Activated CD4-positive, alpha-beta T cell treated with anti-CD3 and anti-CD28 coated beads, Interleukin-2, amount 10 ng/mL, durations not matched to agents 24 days and 14 days (primary cell): ENCODE measurements at regions not wholly inside any gene's neighbourhood (a gene's known extent, or its start where the extent isn't known, plus 50 kb on each side); places are given as distances from the start of the nearest gene placed in this dataset.

ENCODE experiments used
- DNase-seq: peaks from one replicate; pipeline ENCODE4 v3.0.0; 2022
- H3K27ac Mint-ChIP-seq: one replicate; pipeline ENCODE4 v1.8.0; 2022; ENCODE audit warnings: mild to moderate bottlenecking, mixed read lengths
- H3K27me3 Mint-ChIP-seq: one replicate; pipeline ENCODE4 v1.8.0; 2022; ENCODE audit warnings: mixed read lengths
- H3K36me3 Mint-ChIP-seq: one replicate; pipeline ENCODE4 v1.8.0; 2022; ENCODE audit warnings: low read depth, mild to moderate bottlenecking, mixed read lengths
- H3K4me1 Mint-ChIP-seq: one replicate; pipeline ENCODE4 v1.8.0; 2021; ENCODE audit warnings: mixed read lengths
- H3K4me3 Mint-ChIP-seq: one replicate; pipeline ENCODE4 v1.8.0; 2022; ENCODE audit warnings: mild to moderate bottlenecking, moderate library complexity, mixed read lengths
- H3K9me3 Mint-ChIP-seq: one replicate; pipeline ENCODE4 v1.8.0; 2021; ENCODE audit warnings: mixed read lengths
- intact Hi-C: fragments of 100-400 bp; cut with micrococcal nuclease; formaldehyde crosslinking; loops from one replicate; pipeline ENCODE4 v1.15.1; 2023

DNA sequence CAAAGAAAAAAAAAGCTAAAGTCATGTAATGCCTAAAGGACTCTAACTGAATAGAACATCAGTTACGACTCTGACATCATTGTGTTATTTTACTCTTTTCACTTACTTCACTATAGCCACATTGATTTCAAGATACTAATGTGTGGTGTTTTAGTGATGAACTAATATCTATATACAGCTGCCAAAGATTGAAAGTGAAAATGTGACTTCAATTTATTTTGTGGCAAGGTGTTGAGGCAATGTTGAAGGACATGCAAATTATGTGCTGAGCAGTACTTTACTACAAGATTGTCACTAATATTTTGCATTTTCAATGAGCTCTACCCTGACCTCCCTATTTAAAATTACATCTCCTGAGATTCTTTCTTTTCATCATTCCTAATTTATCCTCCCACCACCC is 1911.9 kb upstream of the PCDH20 start:
- Mint-ChIP-seq H3K4me3 (no peak overlapping the region), H3K4me1 (no peaks in the 10 kb centered on the region), H3K36me3 (no peaks in the 10 kb centered on the region), H3K27me3 (no peaks in the 10 kb centered on the region), H3K9me3 (no peaks in the 10 kb centered on the region), H3K27ac (no peak overlapping the region)
- intact Hi-C loops: no loop called here
- no peak for DNase-seq

DNA sequence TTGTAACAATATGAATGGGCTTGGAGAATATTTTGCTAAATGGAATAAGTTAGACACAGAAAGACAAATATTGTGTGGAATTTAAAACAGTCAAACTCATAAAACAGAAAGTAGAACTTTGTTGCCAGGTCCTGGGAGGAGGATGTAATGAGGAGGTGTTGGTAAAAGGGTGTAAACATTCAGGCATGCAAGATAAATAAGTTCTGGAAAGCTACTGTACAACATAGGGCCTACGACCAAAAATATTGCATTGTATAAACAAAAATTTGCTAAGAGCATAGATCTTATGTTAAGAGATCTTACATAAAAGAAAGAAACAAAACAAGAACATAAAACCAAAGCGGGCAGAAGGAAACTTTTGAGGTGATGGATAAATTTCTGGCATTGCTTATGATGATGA is 1907.8 kb upstream of the PCDH20 start:
- Mint-ChIP-seq H3K4me3 (no peak overlapping the region), H3K4me1 (no peaks in the 10 kb centered on the region), H3K9me3 (no peaks in the 10 kb centered on the region), H3K36me3 (no peaks in the 10 kb centered on the region), H3K27ac (no peak overlapping the region), H3K27me3 (no peaks in the 10 kb centered on the region)
- intact Hi-C loops: no loop called here
- no peak for DNase-seq

DNA sequence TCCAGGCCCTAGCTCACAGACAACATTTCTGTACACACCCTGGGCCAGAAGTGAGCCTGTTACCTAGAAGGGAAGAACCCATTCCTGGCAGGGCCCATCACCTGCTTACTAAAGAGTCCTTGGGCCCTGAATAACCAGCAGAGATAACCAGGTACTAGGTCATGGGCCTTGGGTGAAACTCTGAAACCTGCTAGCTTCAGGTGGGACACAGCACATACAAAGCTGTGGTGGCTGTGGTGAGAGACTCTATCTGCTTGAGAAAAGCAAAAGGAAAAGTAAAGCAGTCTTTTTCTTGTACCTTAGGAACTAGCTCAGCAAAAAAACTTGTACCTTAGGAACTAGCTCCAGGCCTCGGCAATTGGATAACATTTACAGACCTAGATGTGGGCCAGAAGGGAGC is 1895.9 kb upstream of the PCDH20 start:
- intact Hi-C loops: no loop called here
- no peaks in the 10 kb centered on the region for H3K27me3 Mint-ChIP-seq
- no peak overlapping the region for H3K4me3 Mint-ChIP-seq
- no peak for DNase-seq
- peaks cover 8% of the 10 kb centered on the region for H3K9me3 Mint-ChIP-seq
- no peaks in the 10 kb centered on the region for H3K4me1 Mint-ChIP-seq
- no peak overlapping the region for H3K27ac Mint-ChIP-seq
- H3K36me3 Mint-ChIP-seq: no peaks in the 10 kb centered on the region

DNA sequence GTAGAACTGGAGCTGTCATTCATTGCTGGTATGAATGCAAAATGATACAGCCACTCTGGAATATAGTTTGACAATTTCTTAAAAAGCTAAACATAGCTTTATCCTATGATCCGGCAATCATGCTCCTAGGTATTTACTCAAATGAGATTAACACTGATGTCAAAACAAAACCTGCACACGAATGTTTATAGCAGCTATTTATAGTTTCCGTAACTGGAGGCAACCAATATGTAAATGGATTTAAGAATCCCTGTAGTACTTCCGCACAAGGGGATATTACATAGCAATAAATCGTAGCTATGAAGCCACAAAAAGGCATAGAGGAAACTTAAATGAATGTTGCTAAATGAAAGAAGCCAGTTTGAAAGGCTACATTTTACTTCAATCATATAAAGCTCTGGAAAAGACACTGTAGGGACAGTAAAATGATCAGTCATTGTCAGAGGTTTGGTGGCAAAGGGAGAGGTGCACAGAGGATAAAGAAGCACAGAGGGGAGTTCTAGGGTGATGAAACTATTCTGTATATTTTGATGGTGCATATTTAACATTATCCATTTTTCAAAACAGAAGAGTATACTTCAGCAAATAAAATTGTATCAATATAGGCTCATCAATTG is 1893.0 kb upstream of the PCDH20 start:
- no peak overlapping the region for H3K4me3 Mint-ChIP-seq
- H3K4me1 Mint-ChIP-seq: no peaks in the 10 kb centered on the region
- H3K36me3 Mint-ChIP-seq: no peaks in the 10 kb centered on the region
- H3K9me3 Mint-ChIP-seq: peaks cover 8% of the 10 kb centered on the region
- DNase-seq: no peak
- no peaks in the 10 kb centered on the region for H3K27me3 Mint-ChIP-seq
- intact Hi-C loops: no loop called here
- no peak overlapping the region for H3K27ac Mint-ChIP-seq

DNA sequence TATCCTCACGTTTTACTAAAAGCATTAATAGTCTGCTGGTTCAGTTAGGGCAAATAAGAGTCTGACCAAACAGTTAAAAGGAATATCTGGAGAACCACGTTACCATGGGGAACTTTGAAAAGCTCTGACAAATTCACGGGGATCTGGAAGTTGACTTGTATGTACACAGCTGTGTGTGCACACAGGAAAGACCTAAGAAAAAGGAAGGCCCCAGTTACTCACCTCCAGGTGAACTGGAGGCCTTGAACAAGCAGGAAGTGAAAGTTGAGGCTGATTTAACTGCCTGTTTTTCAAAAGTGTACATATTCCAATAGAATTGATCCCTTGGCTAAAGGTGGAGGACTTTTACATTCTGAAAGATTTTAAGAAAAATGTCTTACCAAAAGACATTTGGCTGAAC is 1891.6 kb upstream of the PCDH20 start:
- no peak for DNase-seq
- Mint-ChIP-seq H3K27ac (no peak overlapping the region), H3K27me3 (no peaks in the 10 kb centered on the region), H3K36me3 (no peaks in the 10 kb centered on the region), H3K4me1 (no peaks in the 10 kb centered on the region), H3K9me3 (peaks cover 6% of the 10 kb centered on the region), H3K4me3 (no peak overlapping the region)
- intact Hi-C loops: no loop called here

DNA sequence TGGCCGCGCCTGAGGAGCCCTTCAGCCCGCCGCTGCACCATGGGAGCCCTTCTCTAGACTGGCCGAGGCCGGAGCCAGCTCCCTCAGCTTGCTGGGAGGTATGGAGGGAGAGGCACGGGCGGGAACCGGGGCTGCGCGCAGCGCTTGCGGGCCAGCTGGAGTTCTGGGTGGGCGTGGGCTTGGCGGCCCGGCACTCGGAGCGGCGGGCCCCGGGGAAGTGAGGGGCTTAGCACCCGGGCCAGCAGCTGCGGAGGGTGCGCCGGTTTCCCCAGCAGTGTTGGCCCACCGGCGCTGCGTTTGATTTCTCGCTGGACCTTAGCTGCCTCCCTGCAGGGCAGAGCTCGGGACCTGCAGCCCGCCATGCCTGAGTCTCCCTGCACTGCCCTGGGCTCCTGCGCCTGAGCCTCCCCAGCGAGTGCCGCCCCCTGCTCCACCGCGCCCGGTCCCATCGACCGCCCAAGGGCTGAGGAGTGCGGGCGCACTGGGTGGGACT is 1890.0 kb upstream of the PCDH20 start:
- intact Hi-C loops: no loop called here
- H3K9me3 Mint-ChIP-seq: peaks cover 5% of the 10 kb centered on the region
- no peaks in the 10 kb centered on the region for H3K36me3 Mint-ChIP-seq
- no peak overlapping the region for H3K27ac Mint-ChIP-seq
- no peaks in the 10 kb centered on the region for H3K27me3 Mint-ChIP-seq
- DNase-seq: no peak
- H3K4me3 Mint-ChIP-seq: no peak overlapping the region
- no peaks in the 10 kb centered on the region for H3K4me1 Mint-ChIP-seq

DNA sequence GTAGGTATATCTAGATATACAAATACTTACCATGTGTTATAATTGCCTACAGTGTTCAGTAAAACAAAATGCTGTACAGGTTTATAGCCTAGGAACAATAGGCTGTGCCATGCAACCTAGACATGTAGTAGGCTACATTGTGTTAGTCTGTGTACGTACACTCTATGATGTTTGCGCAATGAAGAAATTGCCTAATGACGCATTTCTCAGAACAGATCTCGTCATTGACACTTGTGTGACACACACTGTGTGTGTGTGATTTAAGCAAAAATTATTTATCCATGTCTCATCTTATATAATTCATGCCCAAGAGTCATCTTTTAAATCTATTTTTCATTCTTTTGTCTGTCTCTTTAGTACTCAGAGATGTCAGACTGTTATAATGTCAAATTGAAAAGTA is 1888.8 kb upstream of the PCDH20 start:
- Mint-ChIP-seq H3K27ac (no peak overlapping the region), H3K36me3 (no peaks in the 10 kb centered on the region)

DNA sequence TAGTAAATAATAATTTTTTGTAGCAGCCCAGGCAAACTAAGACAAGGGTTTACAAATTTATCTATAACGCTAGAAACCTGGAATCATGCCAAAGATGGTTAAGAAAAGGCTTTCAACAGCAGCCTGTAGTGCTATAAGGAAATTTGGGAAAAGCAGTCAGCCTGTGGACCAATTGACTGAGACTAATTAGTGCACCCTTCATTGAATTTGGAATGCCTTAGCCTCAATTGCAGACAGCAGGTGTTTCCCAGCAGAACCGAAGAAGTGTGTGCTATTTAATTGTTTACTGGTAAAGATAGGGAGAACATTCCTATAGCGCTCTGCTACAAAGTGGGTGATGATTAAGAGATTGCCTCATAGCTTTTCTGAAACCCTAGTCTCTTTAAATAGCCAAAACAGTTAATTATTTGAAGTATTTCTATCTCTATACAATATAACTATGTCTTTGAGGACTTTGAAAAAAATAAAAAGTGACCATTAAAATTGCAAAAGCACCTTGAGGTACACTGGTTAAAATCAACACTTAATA is 1884.3 kb upstream of the PCDH20 start:
- Mint-ChIP-seq H3K36me3 (no peaks in the 10 kb centered on the region), H3K4me3 (no peak overlapping the region), H3K27ac (no peak overlapping the region), H3K9me3 (no peaks in the 10 kb centered on the region), H3K27me3 (no peaks in the 10 kb centered on the region), H3K4me1 (no peaks in the 10 kb centered on the region)
- intact Hi-C loops: no loop called here
- DNase-seq: no peak

More for the DNA sequence above, 1888.8 kb upstream of the PCDH20 start:
- peaks cover 5% of the 10 kb centered on the region for H3K9me3 Mint-ChIP-seq
- H3K4me1 Mint-ChIP-seq: no peaks in the 10 kb centered on the region
- no peak for DNase-seq
- intact Hi-C loops: no loop called here
- no peak overlapping the region for H3K4me3 Mint-ChIP-seq
- H3K27me3 Mint-ChIP-seq: no peaks in the 10 kb centered on the region

DNA sequence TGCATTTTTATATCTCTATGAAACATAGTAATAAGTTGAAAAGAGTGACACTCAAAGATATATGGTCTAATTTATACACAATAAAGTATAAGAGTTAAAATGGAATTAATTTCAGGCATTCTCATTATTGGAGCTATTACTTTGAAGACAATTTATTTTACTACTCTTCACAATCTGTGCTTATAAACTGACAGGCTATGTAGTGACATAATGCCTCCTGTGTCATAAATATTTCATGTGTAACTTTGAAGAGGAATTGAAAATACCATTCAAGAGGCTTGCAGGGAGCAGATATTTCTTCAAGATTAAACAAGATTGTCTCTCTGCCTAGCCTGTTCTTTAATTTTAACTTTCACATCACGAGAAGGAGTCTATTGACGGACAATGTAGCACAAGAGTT is 1881.5 kb upstream of the PCDH20 start:
- DNase-seq: no peak
- Mint-ChIP-seq H3K9me3 (no peaks in the 10 kb centered on the region), H3K27ac (no peak overlapping the region), H3K4me3 (no peak overlapping the region), H3K27me3 (no peaks in the 10 kb centered on the region), H3K36me3 (no peaks in the 10 kb centered on the region), H3K4me1 (no peaks in the 10 kb centered on the region)
- intact Hi-C loops: no loop called here

DNA sequence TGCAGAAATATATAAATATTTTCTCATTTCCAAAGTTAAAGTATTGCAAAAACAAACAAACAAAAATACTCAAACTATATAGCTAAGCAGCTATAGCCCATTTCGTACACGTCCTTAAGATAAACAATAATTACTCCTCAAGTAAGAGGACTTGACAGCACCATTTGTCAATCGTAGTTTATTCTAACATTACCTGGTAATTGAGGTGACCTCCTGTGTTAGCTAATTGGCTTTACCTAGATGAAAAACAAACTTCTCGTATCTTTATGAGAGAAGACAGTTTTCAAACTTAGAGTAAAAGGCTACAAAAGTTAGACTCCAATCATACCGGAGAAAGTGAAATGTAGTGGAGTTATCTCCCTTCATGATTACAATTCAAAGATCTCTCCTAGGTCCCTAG is 1876.1 kb upstream of the PCDH20 start:
- Mint-ChIP-seq H3K4me3 (no peak overlapping the region), H3K36me3 (no peaks in the 10 kb centered on the region), H3K9me3 (no peaks in the 10 kb centered on the region), H3K27ac (no peak overlapping the region), H3K4me1 (no peaks in the 10 kb centered on the region), H3K27me3 (no peaks in the 10 kb centered on the region)
- intact Hi-C loops: no loop called here
- DNase-seq: no peak

DNA sequence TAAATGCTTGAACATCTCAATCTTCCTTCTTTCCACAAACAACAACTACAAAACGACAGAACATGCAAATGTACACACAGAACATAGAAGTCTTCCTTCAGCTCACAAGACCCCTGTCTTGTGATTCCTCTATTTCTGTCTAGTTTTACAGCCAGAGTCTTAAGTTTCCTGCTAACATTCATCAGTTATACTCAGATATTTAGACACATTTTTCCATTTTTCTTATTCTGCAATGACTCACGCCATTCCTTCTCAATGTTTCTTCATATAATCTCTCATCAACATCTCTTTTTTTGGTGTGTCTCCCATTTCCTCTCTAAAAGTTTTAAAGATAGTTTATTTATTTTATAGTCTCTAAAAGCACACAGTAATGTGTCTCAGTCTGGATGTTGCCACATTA is 1872.9 kb upstream of the PCDH20 start:
- DNase-seq: no peak
- Mint-ChIP-seq H3K4me3 (no peak overlapping the region), H3K27me3 (no peaks in the 10 kb centered on the region), H3K27ac (no peak overlapping the region), H3K9me3 (no peaks in the 10 kb centered on the region), H3K36me3 (no peaks in the 10 kb centered on the region), H3K4me1 (no peaks in the 10 kb centered on the region)
- intact Hi-C loops: no loop called here

DNA sequence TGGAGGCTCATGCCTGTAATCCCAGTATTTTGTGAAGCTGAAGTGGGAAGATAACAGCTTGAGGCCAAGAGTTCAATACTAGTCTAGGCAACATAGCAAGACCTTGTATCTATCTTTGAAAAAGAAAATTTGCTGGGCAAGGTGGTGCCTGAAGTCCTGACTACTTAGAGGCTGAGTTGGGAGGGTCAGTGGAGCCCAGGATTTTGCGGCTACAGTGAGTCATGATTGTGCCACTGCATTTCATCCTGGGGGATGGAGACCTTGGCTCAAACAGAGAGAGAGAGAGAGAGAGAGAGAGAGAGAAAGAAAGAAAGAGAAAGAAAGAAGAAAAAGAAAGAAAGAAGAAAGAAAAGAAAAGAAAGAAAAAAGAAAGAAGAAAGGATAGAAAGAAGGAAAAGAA is 1872.3 kb upstream of the PCDH20 start:
- Mint-ChIP-seq H3K27me3 (no peaks in the 10 kb centered on the region), H3K36me3 (no peaks in the 10 kb centered on the region), H3K27ac (no peak overlapping the region), H3K9me3 (no peaks in the 10 kb centered on the region), H3K4me3 (no peak overlapping the region), H3K4me1 (no peaks in the 10 kb centered on the region)
- no peak for DNase-seq
- intact Hi-C loops: no loop called here

DNA sequence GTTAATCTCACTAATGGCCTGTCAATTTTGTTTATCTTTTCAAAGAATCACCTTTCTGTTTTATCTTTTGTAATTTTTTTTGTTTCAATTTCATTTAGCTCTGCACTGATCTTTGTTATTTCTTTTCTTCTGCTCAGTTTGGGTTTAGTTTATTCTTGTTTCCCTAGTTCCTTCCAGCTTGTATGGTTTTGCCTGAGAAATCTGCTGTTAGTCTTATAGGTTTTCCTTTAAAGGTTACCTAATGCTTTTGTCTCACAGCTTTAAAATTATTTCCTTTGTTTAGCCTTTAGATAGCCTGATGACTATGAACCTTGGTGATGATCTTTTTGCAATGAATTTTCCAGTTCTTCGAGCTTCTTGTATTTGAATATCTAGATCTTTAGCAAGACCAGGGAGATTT is 1869.8 kb upstream of the PCDH20 start:
- no peaks in the 10 kb centered on the region for H3K4me1 Mint-ChIP-seq
- no peaks in the 10 kb centered on the region for H3K9me3 Mint-ChIP-seq
- no peak overlapping the region for H3K4me3 Mint-ChIP-seq
- H3K27me3 Mint-ChIP-seq: no peaks in the 10 kb centered on the region
- intact Hi-C loops: no loop called here
- DNase-seq: no peak
- H3K36me3 Mint-ChIP-seq: no peaks in the 10 kb centered on the region
- H3K27ac Mint-ChIP-seq: no peak overlapping the region

DNA sequence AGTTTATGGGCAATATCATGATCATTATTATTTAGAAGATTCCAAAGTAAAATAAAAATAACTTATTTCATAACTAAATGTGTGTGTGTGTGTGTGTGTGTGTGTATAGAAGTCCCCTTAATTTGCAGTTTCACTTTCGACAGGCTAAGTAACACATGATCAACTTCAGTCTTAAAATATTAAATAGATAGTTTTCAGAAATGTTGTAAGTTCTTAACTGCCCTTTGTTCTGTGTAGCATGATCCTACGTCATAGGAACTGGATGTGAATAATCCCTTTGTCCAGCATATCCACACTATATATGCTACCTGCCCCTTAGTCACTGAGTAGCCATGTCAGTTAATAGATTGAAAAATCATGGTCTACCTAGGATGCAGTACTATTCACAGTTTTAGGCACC is 1863.5 kb upstream of the PCDH20 start:
- no peaks in the 10 kb centered on the region for H3K4me1 Mint-ChIP-seq
- H3K27ac Mint-ChIP-seq: no peak overlapping the region
- intact Hi-C loops: no loop called here
- no peaks in the 10 kb centered on the region for H3K36me3 Mint-ChIP-seq
- H3K9me3 Mint-ChIP-seq: peaks cover 6% of the 10 kb centered on the region
- no peak overlapping the region for H3K4me3 Mint-ChIP-seq
- DNase-seq: no peak
- no peaks in the 10 kb centered on the region for H3K27me3 Mint-ChIP-seq

DNA sequence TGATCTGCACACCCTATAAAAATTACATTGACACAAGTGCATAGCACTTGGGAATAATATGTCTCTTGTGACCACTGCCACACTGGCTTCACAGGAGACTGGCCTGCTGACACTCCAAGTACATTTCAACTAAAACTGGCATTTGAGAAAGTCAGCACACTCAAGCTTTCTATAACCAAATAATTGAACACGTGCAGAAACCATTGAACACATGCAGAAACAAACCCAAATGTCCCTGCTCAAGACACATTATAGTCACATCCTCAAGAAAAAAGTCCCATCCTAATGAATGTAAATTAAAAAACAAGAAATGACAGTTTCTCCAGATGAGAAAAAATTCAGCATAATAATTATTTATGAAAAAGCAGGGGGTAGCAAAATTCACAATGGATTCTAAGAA is 1859.1 kb upstream of the PCDH20 start:
- Mint-ChIP-seq H3K9me3 (peaks cover 10% of the 10 kb centered on the region), H3K36me3 (no peaks in the 10 kb centered on the region), H3K27ac (no peak overlapping the region), H3K4me1 (no peaks in the 10 kb centered on the region), H3K27me3 (no peaks in the 10 kb centered on the region), H3K4me3 (no peak overlapping the region)
- intact Hi-C loops: no loop called here
- no peak for DNase-seq
